HG03575 (cell line): ENCODE measurements at regions not wholly inside any gene's neighbourhood (a gene's known extent, or its start where the extent isn't known, plus 50 kb on each side); places are given as distances from the start of the nearest gene placed in this dataset.
"Not testable (repeated sequence)": the region's sequence is repeated elsewhere in the genome, so short reads cannot be mapped to it uniquely, and the experiment has no call there.

Experiments used
- ATAC-seq: cut with Tn5 transposase; IDR thresholded peaks from one replicate; pipeline ENCODE4 v1.9.1; 2021; ENCODE audit not compliant: unreplicated experiment, insufficient number of reproducible peaks, low FRiP score; ENCODE audit errors: extremely low read depth

GRCh38 chr10:81730891-81731290, 144.1 kb upstream of the NRG3 start:
- no peak for ATAC-seq

GRCh38 chr10:81733542-81733941, 141.5 kb upstream of the NRG3 start:
- no peak for ATAC-seq

GRCh38 chr10:81735167-81735566, 139.8 kb upstream of the NRG3 start:
- not testable (repeated sequence) for ATAC-seq

GRCh38 chr10:81759111-81759510, 115.9 kb upstream of the NRG3 start:
- ATAC-seq = no peak

GRCh38 chr10:81784111-81784597, 90.8 kb upstream of the NRG3 start:
- ATAC-seq = no peak

GRCh38 chr10:81792729-81793128, 82.3 kb upstream of the NRG3 start:
- ATAC-seq = no peak

- ATAC-seq = no peak
Measured at GRCh38 chr10:81806842-81807241, 68.2 kb upstream of the NRG3 start.

- ATAC-seq = no peak
Measured at GRCh38 chr10:81814842-81815241, 60.2 kb upstream of the NRG3 start.

GRCh38 chr10:81817596-81818170, 57.3 kb upstream of the NRG3 start:
- no peak for ATAC-seq

- no peak for ATAC-seq
Measured at GRCh38 chr10:81820418-81820817, 54.6 kb upstream of the NRG3 start.
